ENCODE measurements at regions not wholly inside any gene's neighbourhood (a gene's known extent, or its start where the extent isn't known, plus 50 kb on each side); places are given as distances from the start of the nearest gene placed in this dataset.

DNA sequence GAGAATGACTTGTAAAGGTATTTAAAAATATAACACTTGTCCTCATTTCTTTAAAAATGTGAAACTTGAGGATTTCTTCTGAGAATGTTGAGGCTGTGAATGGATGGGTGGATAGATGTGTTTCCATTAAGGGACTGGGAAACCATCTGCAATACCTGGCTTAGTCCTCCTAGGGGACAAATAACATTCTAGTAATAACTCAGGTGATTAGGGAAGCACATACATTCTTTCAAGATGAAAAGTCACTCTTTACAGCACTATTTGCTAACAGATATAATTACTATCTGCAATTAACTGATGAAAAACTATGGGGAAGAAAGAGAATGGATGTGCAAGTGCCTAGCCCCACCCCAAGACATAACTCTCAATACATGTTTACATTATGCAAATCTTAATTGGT lies 542.3 kb downstream of the CD83 start:
- H2AFZ ChIP-seq (ENCODE audit: low read length): no peak overlapping the region
- BruUV-seq (replicated peaks): no TSS peak
- in situ Hi-C loops (cut with HindIII; ENCODE audit: extremely low pct_ligation_motif_present, low pct_unique_long_range_greater_than_20kb): no loop called here
- no peak overlapping the region for H3K4me2 ChIP-seq (ENCODE audit: low read depth, low read length)
- POLR2A ChIA-PET: no interaction called here
- H3K9ac ChIP-seq (ENCODE audit: insufficient read depth, low read depth, low read length): no peak overlapping the region
- FAIRE-seq (no peak), ATAC-seq (no peak), DNase-seq (ENCODE audit: low spot score) (no peak)
- no peak overlapping the region for H3K27ac ChIP-seq (ENCODE audit: extremely low read length, insufficient read depth, low read length)
- H3K4me1 ChIP-seq (ENCODE audit: insufficient read depth, low read length): no peaks in the 10 kb centered on the region
- no peaks in the 10 kb centered on the region for H3K79me2 ChIP-seq (ENCODE audit: insufficient read depth, low read length)
- no peak overlapping the region for H3K4me3 ChIP-seq (replicated peaks in 1 of 3; ENCODE audit: insufficient read depth in 1 of 3, low read depth in 2 of 3, low read length in 3 of 3)
- H4K20me1 ChIP-seq (ENCODE audit: insufficient read depth, low read length): no peaks in the 10 kb centered on the region
- CTCF ChIA-PET (ENCODE audit: low intra/inter-chr PET ratio, low total read pairs): no interaction called here
- 0 out of 5 replicates have a peak, but pooled peaks cover 0 to 2% of the 10 kb centered on the region in 2 experiments for H3K27me3 ChIP-seq (ENCODE audit: control insufficient read depth in 1 of 2, insufficient read depth in 2 of 2, low read length in 2 of 2)
- no peaks in the 10 kb centered on the region for H3K36me3 ChIP-seq (replicated peaks in 1 of 2; ENCODE audit: control insufficient read depth in 1 of 2, insufficient read depth in 2 of 2, low read length in 2 of 2)
- no peaks in the 10 kb centered on the region for H3K9me3 ChIP-seq (ENCODE audit: low read length)
- intact Hi-C loops (cut with micrococcal nuclease; ENCODE audit: unreplicated experiment): no loop called here
- TF ChIP-seq HOXD1 (CRISPR knock-in tag; IDR thresholded peaks at IDR 0.05): no peak
- no peak for TF ChIP-seq ZNF549 (CRISPR knock-in tag; IDR thresholded peaks at IDR 0.05)
- no peak for TF ChIP-seq HNRNPK (IDR thresholded peaks at IDR 0.05; ENCODE audit: low read depth, low read length, poor library complexity, severe bottlenecking)
- TF ChIP-seq SNAPC2 (CRISPR knock-in tag; IDR thresholded peaks at IDR 0.05): no peak
- TF ChIP-seq, protein P1, sequence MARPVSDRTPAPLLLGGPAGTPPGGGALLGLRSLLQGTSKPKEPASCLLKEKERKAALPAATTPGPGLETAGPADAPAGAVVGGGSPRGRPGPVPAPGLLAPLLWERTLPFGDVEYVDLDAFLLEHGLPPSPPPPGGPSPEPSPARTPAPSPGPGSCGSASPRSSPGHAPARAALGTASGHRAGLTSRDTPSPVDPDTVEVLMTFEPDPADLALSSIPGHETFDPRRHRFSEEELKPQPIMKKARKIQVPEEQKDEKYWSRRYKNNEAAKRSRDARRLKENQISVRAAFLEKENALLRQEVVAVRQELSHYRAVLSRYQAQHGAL (CRISPR knock-in tag; IDR thresholded peaks at IDR 0.05; ENCODE audit: not compliant biosample characterization): no peak
- TF ChIP-seq, protein P2, sequence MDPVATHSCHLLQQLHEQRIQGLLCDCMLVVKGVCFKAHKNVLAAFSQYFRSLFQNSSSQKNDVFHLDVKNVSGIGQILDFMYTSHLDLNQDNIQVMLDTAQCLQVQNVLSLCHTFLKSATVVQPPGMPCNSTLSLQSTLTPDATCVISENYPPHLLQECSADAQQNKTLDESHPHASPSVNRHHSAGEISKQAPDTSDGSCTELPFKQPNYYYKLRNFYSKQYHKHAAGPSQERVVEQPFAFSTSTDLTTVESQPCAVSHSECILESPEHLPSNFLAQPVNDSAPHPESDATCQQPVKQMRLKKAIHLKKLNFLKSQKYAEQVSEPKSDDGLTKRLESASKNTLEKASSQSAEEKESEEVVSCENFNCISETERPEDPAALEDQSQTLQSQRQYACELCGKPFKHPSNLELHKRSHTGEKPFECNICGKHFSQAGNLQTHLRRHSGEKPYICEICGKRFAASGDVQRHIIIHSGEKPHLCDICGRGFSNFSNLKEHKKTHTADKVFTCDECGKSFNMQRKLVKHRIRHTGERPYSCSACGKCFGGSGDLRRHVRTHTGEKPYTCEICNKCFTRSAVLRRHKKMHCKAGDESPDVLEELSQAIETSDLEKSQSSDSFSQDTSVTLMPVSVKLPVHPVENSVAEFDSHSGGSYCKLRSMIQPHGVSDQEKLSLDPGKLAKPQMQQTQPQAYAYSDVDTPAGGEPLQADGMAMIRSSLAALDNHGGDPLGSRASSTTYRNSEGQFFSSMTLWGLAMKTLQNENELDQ (CRISPR knock-in tag; IDR thresholded peaks at IDR 0.05; ENCODE audit: borderline replicate concordance): no peak
- TF ChIP-seq, protein P3, sequence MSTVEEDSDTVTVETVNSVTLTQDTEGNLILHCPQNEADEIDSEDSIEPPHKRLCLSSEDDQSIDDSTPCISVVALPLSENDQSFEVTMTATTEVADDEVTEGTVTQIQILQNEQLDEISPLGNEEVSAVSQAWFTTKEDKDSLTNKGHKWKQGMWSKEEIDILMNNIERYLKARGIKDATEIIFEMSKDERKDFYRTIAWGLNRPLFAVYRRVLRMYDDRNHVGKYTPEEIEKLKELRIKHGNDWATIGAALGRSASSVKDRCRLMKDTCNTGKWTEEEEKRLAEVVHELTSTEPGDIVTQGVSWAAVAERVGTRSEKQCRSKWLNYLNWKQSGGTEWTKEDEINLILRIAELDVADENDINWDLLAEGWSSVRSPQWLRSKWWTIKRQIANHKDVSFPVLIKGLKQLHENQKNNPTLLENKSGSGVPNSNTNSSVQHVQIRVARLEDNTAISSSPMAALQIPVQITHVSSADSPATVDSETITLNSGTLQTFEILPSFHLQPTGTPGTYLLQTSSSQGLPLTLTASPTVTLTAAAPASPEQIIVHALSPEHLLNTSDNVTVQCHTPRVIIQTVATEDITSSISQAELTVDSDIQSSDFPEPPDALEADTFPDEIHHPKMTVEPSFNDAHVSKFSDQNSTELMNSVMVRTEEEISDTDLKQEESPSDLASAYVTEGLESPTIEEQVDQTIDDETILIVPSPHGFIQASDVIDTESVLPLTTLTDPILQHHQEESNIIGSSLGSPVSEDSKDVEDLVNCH (CRISPR knock-in tag; IDR thresholded peaks at IDR 0.05): no peak
- no peak for TF ChIP-seq ZNF260 (CRISPR knock-in tag; IDR thresholded peaks at IDR 0.05; ENCODE audit: borderline replicate concordance, low read depth)
- TF ChIP-seq, protein P4, sequence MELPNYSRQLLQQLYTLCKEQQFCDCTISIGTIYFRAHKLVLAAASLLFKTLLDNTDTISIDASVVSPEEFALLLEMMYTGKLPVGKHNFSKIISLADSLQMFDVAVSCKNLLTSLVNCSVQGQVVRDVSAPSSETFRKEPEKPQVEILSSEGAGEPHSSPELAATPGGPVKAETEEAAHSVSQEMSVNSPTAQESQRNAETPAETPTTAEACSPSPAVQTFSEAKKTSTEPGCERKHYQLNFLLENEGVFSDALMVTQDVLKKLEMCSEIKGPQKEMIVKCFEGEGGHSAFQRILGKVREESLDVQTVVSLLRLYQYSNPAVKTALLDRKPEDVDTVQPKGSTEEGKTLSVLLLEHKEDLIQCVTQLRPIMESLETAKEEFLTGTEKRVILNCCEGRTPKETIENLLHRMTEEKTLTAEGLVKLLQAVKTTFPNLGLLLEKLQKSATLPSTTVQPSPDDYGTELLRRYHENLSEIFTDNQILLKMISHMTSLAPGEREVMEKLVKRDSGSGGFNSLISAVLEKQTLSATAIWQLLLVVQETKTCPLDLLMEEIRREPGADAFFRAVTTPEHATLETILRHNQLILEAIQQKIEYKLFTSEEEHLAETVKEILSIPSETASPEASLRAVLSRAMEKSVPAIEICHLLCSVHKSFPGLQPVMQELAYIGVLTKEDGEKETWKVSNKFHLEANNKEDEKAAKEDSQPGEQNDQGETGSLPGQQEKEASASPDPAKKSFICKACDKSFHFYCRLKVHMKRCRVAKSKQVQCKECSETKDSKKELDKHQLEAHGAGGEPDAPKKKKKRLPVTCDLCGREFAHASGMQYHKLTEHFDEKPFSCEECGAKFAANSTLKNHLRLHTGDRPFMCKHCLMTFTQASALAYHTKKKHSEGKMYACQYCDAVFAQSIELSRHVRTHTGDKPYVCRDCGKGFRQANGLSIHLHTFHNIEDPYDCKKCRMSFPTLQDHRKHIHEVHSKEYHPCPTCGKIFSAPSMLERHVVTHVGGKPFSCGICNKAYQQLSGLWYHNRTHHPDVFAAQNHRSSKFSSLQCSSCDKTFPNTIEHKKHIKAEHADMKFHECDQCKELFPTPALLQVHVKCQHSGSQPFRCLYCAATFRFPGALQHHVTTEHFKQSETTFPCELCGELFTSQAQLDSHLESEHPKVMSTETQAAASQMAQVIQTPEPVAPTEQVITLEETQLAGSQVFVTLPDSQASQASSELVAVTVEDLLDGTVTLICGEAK (IDR thresholded peaks at IDR 0.05): no peak
- TF ChIP-seq, protein P4 (CRISPR knock-in tag; IDR thresholded peaks at IDR 0.05): no peak
- TF ChIP-seq CBX5 (CRISPR knock-in tag; IDR thresholded peaks at IDR 0.05; ENCODE audit: borderline replicate concordance): no peak

Measured in HepG2 (cell line).